HCT116 (cell line): ENCODE measurements at regions not wholly inside any gene's neighbourhood (a gene's known extent, or its start where the extent isn't known, plus 50 kb on each side); places are given as distances from the start of the nearest gene placed in this dataset.
"Not testable (repeated sequence)": the region's sequence is repeated elsewhere in the genome, so short reads cannot be mapped to it uniquely, and the experiment has no call there.

Experiments
- ATAC-seq: fragments of 200-7000 bp; cut with Tn5 transposase; 2 replicates; pipeline ENCODE4 v1.9.1; 2020; ENCODE audit warnings: mild to moderate bottlenecking, moderate library complexity
- BruUV-seq: library from RNA; stranded (reverse); fragments of 400-500 nt; replicated peaks from 2 replicates; lab custom pipeline; 2021; lab: Mats Ljungman, UMichigan
- CTCF ChIA-PET: fragments of 300-600 bp; sonication (Branson Sonifier 250); formaldehyde crosslinking; loops from one replicate; lab custom pipeline; 2021; ENCODE audit warnings: antibody characterized with exemption; lab: Charles Lee
- POLR2A ChIA-PET: fragments of 300-600, 350-600 bp; sonication (Branson Sonifier 250); formaldehyde crosslinking; loops from one replicate; lab custom pipeline; 2021; ENCODE audit warnings: antibody characterized with exemption; lab: Charles Lee
- RAD21 ChIA-PET, 2 experiments: fragments of 300-600 bp; sonication (Branson Sonifier 250); formaldehyde crosslinking; loops; one replicate each; lab custom pipeline; 2023; ENCODE audit warnings: low total read pairs in 2 of 2; ENCODE audit not compliant: uncharacterized antibody in 2 of 2, unreplicated experiment in 2 of 2, low non-redundant PET in 1 of 2; lab: Charles Lee
- DNase-seq: peaks from one replicate; pipeline ENCODE4 v3.0.0-alpha.2; 2010; ENCODE audit warnings: low read depth, low spot score
- H2AFZ ChIP-seq: fragments of 200-600 bp; shearing (Covaris generic), sonication (generic); 2 replicates; pipeline ENCODE4 v1.6.1; 2017; ENCODE audit warnings: low read depth, mixed run types, mixed read lengths, antibody characterized with exemption, low read length; ENCODE audit not compliant: poor library complexity, severe bottlenecking
- H3K27ac ChIP-seq: 2 replicates; pipeline ENCODE4 v1.5.1; 2012; ENCODE audit warnings: low read depth, low read length
- H3K27me3 ChIP-seq: fragments of 200-600 bp; sonication (generic); 2 replicates; pipeline ENCODE4 v1.6.1; 2016; ENCODE audit warnings: mixed run types, low read length, mixed read lengths; ENCODE audit not compliant: insufficient read depth
- H3K36me3 ChIP-seq, 2 experiments: fragments of 200-500 bp in 1 of 2; fragments of 200-600 bp in 1 of 2; sonication (Bioruptor generic) in 1 of 2; sonication (generic) in 1 of 2; 2 replicates each; pipeline versions ENCODE4 v1.5.1 to v1.6.1; 2014 to 2016; ENCODE audit warnings: low read length in 2 of 2, inconsistent platforms in 1 of 2, mixed read lengths in 1 of 2, mixed run types in 1 of 2; ENCODE audit not compliant: insufficient read depth in 2 of 2, control insufficient read depth in 1 of 2
- H3K4me1 ChIP-seq, 2 experiments: fragments of 200-600 bp in 1 of 2; sonication (generic) in 1 of 2; 2 replicates each; pipeline versions ENCODE4 v1.5.1 to v1.6.1; 2012 to 2017; ENCODE audit warnings: low read length in 2 of 2, inconsistent platforms in 1 of 2, mild to moderate bottlenecking in 1 of 2, mixed read lengths in 1 of 2, mixed run types in 1 of 2, moderate library complexity in 1 of 2; ENCODE audit not compliant: insufficient read depth in 2 of 2, control insufficient read depth in 1 of 2
- H3K4me2 ChIP-seq: fragments of 200-600 bp; sonication (generic); 2 replicates; pipeline ENCODE4 v1.6.1; 2017; ENCODE audit warnings: mixed run types, low read length, mixed read lengths
- H3K4me3 ChIP-seq, 2 experiments: fragments of 200-600 bp in 1 of 2; sonication (generic) in 1 of 2; replicated peaks in 1 of 2; 2 replicates each; pipeline ENCODE4 v1.5.1; 2011 to 2016; ENCODE audit warnings: low read length in 2 of 2, control low read depth in 1 of 2, low read depth in 1 of 2, mild to moderate bottlenecking in 1 of 2, mixed read lengths in 1 of 2, mixed run types in 1 of 2
- H3K79me2 ChIP-seq: fragments of 200-600 bp; sonication (generic); 2 replicates; pipeline ENCODE4 v1.6.1; 2017; ENCODE audit warnings: mild to moderate bottlenecking, mixed run types, low read length, moderate library complexity, mixed read lengths; ENCODE audit not compliant: insufficient read depth
- H3K9ac ChIP-seq: fragments of 200-600 bp; sonication (generic); 2 replicates; pipeline ENCODE4 v1.6.1; 2016; ENCODE audit warnings: low read length, mixed read lengths
- H3K9me2 ChIP-seq: fragments of 200-600 bp; sonication (generic), shearing (Covaris generic); 2 replicates; pipeline ENCODE4 v1.6.1; 2017; ENCODE audit warnings: mixed run types, mild to moderate bottlenecking, moderate library complexity; ENCODE audit not compliant: insufficient read depth
- H3K9me3 ChIP-seq, 2 experiments: fragments of 200-500 bp in 1 of 2; fragments of 200-600 bp in 1 of 2; sonication (Bioruptor generic) in 1 of 2; sonication (generic) in 1 of 2; 2 replicates each; pipeline ENCODE4 v1.6.1; 2014 to 2017; ENCODE audit warnings: low read length in 2 of 2, mixed read lengths in 2 of 2, inconsistent platforms in 1 of 2, low read depth in 1 of 2, mild to moderate bottlenecking in 1 of 2, mixed run types in 1 of 2, moderate library complexity in 1 of 2; ENCODE audit not compliant: control insufficient read depth in 1 of 2, insufficient read depth in 1 of 2
- H4K20me1 ChIP-seq: fragments of 200-600 bp; sonication (generic), shearing (Covaris generic); 2 replicates; pipeline ENCODE4 v1.6.1; 2017; ENCODE audit warnings: mixed run types, mild to moderate bottlenecking, moderate library complexity; ENCODE audit not compliant: insufficient read depth
- CBX3 ChIP-seq: IDR thresholded peaks from 2 replicates; pipeline ENCODE4 v1.6.1; 2012; ENCODE audit warnings: low read depth
- EZH2 ChIP-seq: fragments of 200-600 bp; sonication (generic); IDR thresholded peaks from 2 replicates; pipeline ENCODE4 v1.6.1; 2017; ENCODE audit warnings: antibody characterized with exemption, mixed run types
- EZH2phosphoT487 ChIP-seq: fragments of 200-600 bp; IDR thresholded peaks from 2 replicates; pipeline ENCODE4 v1.6.1; 2018; ENCODE audit warnings: antibody characterized with exemption, borderline replicate concordance
- JUND ChIP-seq: IDR thresholded peaks from 2 replicates; pipeline ENCODE4 v1.6.1; 2012
- POLR2A ChIP-seq: IDR thresholded peaks from 2 replicates; pipeline ENCODE4 v1.7.0; 2011; ENCODE audit warnings: borderline replicate concordance; ENCODE audit not compliant: insufficient read depth, insufficient read length; ENCODE audit errors: extremely low read depth
- POLR2AphosphoS5 ChIP-seq: IDR thresholded peaks from 2 replicates; pipeline ENCODE4 v1.6.1; 2011; ENCODE audit warnings: mild to moderate bottlenecking, low read depth, low read length, moderate library complexity
- SIN3A ChIP-seq: IDR thresholded peaks from 2 replicates; pipeline ENCODE4 v1.6.1; 2012; ENCODE audit warnings: low read depth
- SP1 ChIP-seq: IDR thresholded peaks from 2 replicates; pipeline ENCODE4 v1.6.1; 2012; ENCODE audit warnings: low read depth
- YY1 ChIP-seq: IDR thresholded peaks from 2 replicates; pipeline ENCODE4 v1.6.1; 2011; ENCODE audit warnings: low read length, low read depth, moderate library complexity, mild to moderate bottlenecking; ENCODE audit not compliant: insufficient replicate concordance; ENCODE audit errors: extremely low read depth
- ZFX ChIP-seq: fragments of 450-650 bp; IDR thresholded peaks from 2 replicates; pipeline ENCODE4 v1.6.1; 2017
- ZNF274 ChIP-seq: fragments of 200-500 bp; sonication (Bioruptor generic); IDR thresholded peaks from 2 replicates; pipeline ENCODE4 v1.6.1; 2014; ENCODE audit warnings: mild to moderate bottlenecking, low read depth, low read length, inconsistent platforms
- intact Hi-C: fragments of 100-400 bp; cut with micrococcal nuclease; formaldehyde crosslinking; loops from 2 replicates; pipeline ENCODE4 v1.10.0; 2022
- TF ChIP-seq, protein P1 (sequence below): IDR thresholded peaks from 2 replicates; pipeline ENCODE4 v1.6.1; 2012
- TF ChIP-seq, protein P2 (sequence below): IDR thresholded peaks from 2 replicates; pipeline ENCODE4 v1.6.1; 2012; ENCODE audit warnings: low read depth
- TF ChIP-seq, protein P3 (sequence below), 3 experiments: fragments of 200-600 bp in 1 of 3; sonication (generic) in 1 of 3; IDR thresholded peaks in 2 of 3; conservative IDR thresholded peaks in 1 of 3; 2 replicates each; pipeline ENCODE4 v1.5.1; 2012 to 2017; ENCODE audit warnings: low read depth in 2 of 3, low read length in 2 of 3, antibody characterized with exemption in 1 of 3, borderline replicate concordance in 1 of 3, control low read depth in 1 of 3, mild to moderate bottlenecking in 1 of 3, mixed read lengths in 1 of 3, mixed run types in 1 of 3, moderate library complexity in 1 of 3; ENCODE audit not compliant: insufficient read depth in 1 of 3
- TF ChIP-seq, protein P4 (sequence below): IDR thresholded peaks from 2 replicates; pipeline ENCODE4 v1.6.1; 2011; ENCODE audit warnings: mild to moderate bottlenecking, low read length, moderate library complexity; ENCODE audit not compliant: insufficient replicate concordance; ENCODE audit errors: extremely low read depth

DNA sequence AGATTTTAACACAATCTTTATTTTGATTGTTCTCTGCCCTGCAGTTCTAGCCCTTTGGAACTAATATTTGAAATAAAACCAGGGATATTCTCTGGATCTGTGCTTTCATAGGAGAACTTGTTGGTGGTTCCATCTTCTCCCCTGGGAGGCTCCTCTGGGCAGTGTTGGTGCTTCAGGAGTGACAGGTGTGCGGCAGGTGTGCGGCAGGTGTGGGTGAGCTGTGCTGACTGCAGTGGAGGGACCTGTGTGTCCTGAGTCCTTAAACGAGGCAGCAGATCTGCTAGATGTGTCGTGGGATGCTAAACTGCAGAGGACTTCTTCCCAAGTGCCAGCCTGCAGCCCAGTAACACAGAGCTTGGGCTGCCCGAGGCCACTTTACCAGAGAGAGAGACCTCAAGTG lies 98.4 kb downstream of the LYZL1 start:
- RAD21 ChIA-PET = no interaction called here
- H3K36me3 ChIP-seq = no peaks in the 10 kb centered on the region
- no peak overlapping the region for H3K4me2 ChIP-seq
- no TSS peak for BruUV-seq
- no peaks in the 10 kb centered on the region for H3K27me3 ChIP-seq
- H3K9me3 ChIP-seq = 0 out of 4 replicates have a peak, but pooled peaks cover 0 to 3% of the 10 kb centered on the region in 2 experiments
- no peaks in the 10 kb centered on the region for H3K9me2 ChIP-seq
- no peaks in the 10 kb centered on the region for H4K20me1 ChIP-seq
- no peak overlapping the region for H3K4me3 ChIP-seq
- intact Hi-C loops = no loop called here
- no peak overlapping the region for H3K27ac ChIP-seq
- CTCF ChIA-PET = interaction anchor here (0.9 kb wide), 1 partner anchor 8 kb away, joined by 3 read pairs; no protein-coding TSS in a partner anchor
- no peak overlapping the region for H3K9ac ChIP-seq
- ATAC-seq (no peak), DNase-seq (no peak)
- POLR2A ChIA-PET = no interaction called here
- no peak overlapping the region for H2AFZ ChIP-seq
- TF ChIP-seq SP1 (no peak), ZNF274 (no peak), POLR2AphosphoS5 (no peak), EZH2 (no peak), ZFX (no peak), CBX3 (no peak), JUND (no peak), EZH2phosphoT487 (no peak), YY1 (no peak), POLR2A (no peak), SIN3A (no peak)
- TF ChIP-seq, protein P1, sequence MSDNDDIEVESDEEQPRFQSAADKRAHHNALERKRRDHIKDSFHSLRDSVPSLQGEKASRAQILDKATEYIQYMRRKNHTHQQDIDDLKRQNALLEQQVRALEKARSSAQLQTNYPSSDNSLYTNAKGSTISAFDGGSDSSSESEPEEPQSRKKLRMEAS = no peak
- TF ChIP-seq, protein P2, sequence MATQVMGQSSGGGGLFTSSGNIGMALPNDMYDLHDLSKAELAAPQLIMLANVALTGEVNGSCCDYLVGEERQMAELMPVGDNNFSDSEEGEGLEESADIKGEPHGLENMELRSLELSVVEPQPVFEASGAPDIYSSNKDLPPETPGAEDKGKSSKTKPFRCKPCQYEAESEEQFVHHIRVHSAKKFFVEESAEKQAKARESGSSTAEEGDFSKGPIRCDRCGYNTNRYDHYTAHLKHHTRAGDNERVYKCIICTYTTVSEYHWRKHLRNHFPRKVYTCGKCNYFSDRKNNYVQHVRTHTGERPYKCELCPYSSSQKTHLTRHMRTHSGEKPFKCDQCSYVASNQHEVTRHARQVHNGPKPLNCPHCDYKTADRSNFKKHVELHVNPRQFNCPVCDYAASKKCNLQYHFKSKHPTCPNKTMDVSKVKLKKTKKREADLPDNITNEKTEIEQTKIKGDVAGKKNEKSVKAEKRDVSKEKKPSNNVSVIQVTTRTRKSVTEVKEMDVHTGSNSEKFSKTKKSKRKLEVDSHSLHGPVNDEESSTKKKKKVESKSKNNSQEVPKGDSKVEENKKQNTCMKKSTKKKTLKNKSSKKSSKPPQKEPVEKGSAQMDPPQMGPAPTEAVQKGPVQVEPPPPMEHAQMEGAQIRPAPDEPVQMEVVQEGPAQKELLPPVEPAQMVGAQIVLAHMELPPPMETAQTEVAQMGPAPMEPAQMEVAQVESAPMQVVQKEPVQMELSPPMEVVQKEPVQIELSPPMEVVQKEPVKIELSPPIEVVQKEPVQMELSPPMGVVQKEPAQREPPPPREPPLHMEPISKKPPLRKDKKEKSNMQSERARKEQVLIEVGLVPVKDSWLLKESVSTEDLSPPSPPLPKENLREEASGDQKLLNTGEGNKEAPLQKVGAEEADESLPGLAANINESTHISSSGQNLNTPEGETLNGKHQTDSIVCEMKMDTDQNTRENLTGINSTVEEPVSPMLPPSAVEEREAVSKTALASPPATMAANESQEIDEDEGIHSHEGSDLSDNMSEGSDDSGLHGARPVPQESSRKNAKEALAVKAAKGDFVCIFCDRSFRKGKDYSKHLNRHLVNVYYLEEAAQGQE = no peak
- TF ChIP-seq, protein P3, sequence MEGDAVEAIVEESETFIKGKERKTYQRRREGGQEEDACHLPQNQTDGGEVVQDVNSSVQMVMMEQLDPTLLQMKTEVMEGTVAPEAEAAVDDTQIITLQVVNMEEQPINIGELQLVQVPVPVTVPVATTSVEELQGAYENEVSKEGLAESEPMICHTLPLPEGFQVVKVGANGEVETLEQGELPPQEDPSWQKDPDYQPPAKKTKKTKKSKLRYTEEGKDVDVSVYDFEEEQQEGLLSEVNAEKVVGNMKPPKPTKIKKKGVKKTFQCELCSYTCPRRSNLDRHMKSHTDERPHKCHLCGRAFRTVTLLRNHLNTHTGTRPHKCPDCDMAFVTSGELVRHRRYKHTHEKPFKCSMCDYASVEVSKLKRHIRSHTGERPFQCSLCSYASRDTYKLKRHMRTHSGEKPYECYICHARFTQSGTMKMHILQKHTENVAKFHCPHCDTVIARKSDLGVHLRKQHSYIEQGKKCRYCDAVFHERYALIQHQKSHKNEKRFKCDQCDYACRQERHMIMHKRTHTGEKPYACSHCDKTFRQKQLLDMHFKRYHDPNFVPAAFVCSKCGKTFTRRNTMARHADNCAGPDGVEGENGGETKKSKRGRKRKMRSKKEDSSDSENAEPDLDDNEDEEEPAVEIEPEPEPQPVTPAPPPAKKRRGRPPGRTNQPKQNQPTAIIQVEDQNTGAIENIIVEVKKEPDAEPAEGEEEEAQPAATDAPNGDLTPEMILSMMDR (IDR thresholded peaks at IDR 0.05 in 2 of 3, conservative IDR thresholded peaks at IDR 0.05 in 1 of 3; ENCODE audit: borderline replicate concordance in 1 of 3, insufficient read depth in 1 of 3, low read depth in 2 of 3, low read length in 2 of 3) = no peak
- TF ChIP-seq, protein P4, sequence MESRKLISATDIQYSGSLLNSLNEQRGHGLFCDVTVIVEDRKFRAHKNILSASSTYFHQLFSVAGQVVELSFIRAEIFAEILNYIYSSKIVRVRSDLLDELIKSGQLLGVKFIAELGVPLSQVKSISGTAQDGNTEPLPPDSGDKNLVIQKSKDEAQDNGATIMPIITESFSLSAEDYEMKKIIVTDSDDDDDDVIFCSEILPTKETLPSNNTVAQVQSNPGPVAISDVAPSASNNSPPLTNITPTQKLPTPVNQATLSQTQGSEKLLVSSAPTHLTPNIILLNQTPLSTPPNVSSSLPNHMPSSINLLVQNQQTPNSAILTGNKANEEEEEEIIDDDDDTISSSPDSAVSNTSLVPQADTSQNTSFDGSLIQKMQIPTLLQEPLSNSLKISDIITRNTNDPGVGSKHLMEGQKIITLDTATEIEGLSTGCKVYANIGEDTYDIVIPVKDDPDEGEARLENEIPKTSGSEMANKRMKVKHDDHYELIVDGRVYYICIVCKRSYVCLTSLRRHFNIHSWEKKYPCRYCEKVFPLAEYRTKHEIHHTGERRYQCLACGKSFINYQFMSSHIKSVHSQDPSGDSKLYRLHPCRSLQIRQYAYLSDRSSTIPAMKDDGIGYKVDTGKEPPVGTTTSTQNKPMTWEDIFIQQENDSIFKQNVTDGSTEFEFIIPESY = no peak
- H3K79me2 ChIP-seq = no peaks in the 10 kb centered on the region
- H3K4me1 ChIP-seq = no peaks in the 10 kb centered on the region; a peak in 1 of 4 replicates

DNA sequence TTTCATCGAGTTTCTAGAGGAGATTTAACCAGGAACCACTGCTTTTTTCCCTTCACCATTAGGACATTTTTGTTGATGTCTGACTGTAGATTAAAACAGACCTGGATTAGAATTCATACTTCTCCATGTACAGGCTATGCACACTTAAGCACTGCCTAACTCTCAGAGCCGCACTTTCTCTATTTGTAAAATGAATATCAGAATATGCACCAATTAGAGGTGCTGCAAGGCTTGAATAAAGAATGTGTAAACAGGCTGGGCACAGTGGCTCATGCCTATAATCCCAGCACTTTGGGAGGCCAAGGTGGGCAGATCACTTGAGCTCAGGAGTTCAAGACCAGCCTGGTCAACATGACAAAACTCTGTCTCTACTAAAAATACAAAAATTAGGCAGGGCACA lies 99.2 kb downstream of the LYZL1 start:
- H3K79me2 ChIP-seq, H3K27ac ChIP-seq, H4K20me1 ChIP-seq, ATAC-seq, intact Hi-C loops, H3K9me2 ChIP-seq, CTCF ChIA-PET, H3K4me1 ChIP-seq, H3K9me3 ChIP-seq, H3K36me3 ChIP-seq, RAD21 ChIA-PET, H3K9ac ChIP-seq, H2AFZ ChIP-seq, BruUV-seq, H3K4me3 ChIP-seq, H3K4me2 ChIP-seq, DNase-seq, POLR2A ChIA-PET, H3K27me3 ChIP-seq: not testable (repeated sequence)
